ENCODE measurements at regions not wholly inside any gene's neighbourhood (a gene's known extent, or its start where the extent isn't known, plus 50 kb on each side); places are given as distances from the start of the nearest gene placed in this dataset.

DNA sequence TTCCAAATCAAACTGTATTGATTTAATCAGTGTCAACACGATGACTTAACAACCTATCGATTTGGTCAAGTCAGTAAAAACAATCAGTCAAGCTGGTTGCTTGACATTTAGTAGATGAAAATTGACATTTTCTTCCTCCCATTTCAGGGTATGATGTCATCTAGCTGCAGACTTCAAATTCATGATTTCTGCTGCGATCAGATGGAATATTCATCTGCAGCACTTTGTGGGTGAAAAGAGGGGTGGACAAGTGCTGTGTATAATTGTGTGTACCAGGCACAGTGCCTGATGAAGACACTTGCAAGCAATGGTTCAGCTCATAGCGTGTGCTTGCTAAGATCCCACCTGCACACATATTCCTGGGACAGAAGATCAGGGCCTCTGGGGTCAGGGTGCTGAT lies 479.8 kb downstream of the DISC1 start:
- DNase-seq (ENCODE audit: low read depth in 2 of 2), result no peak

- no peak for DNase-seq (ENCODE audit: low read depth in 2 of 2)
Observed at GRCh38 chr1:232105561-232105960, 479.0 kb downstream of the DISC1 start.

DNA sequence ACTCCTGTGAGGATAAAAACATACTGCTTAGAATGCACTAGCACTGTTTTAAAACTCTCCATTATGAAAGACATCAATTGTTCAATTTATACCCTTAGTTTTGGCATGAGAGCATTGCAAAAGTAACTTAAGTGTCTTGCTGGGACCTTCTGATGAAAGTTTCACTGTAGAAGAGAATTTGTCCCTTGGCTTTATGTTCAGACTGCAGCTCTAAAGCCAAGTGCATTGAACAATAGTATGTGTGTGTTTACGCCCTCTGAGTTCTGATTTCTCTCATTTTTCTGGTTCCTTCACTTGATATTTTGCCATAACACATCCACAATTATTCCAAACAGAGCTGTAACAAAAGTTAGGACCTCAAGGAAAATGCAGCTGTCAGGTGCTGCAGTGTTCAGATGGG lies 474.6 kb downstream of the DISC1 start:
- no peak for DNase-seq (ENCODE audit: low read depth in 2 of 2)

DNA sequence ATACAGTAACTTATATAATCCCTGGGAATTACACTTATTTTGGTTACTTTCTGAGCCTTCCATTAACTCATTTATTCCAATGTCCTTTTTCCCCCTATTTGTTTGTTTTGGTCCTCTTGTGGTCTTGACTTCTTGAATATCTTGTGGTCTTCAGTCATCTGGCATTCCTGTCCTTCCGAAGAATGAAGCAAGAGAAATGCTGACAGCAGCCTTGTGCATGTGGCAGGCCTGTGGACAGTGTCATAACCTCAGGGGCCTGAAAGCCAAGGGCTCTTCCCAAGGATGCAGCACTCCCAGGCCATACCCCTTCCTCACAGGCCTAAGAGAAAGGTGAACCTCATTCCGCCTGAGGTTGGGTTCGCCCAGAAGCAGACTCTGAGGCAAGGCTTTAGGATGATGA lies 470.2 kb downstream of the DISC1 start:
- DNase-seq (ENCODE audit: low read depth in 2 of 2), result no peak
